Astrocyte of the spinal cord (primary cell): ENCODE measurements at regions not wholly inside any gene's neighbourhood (a gene's known extent, or its start where the extent isn't known, plus 50 kb on each side); places are given as distances from the start of the nearest gene placed in this dataset.
A peak's percentile ranks its signal among the peaks of the same experiment; 100 is the strongest.

ENCODE experiments used
- DNase-seq: peaks from one replicate; pipeline ENCODE4 v3.0.0; 2011; ENCODE audit warnings: low read depth, low spot score
- H3K4me3 ChIP-seq: 2 replicates; pipeline ENCODE4 v1.5.1; 2011; ENCODE audit warnings: low read depth, mild to moderate bottlenecking, low read length, moderate library complexity
- in situ Hi-C: cut with HindIII; loops from 2 replicates; pipeline ENCODE4 v1.10.0; 2017; ENCODE audit warnings: low sequenced_read_pairs
- TF ChIP-seq, protein P1 (sequence below): IDR thresholded peaks from 2 replicates; pipeline ENCODE4 v1.5.1; 2012; ENCODE audit warnings: low read depth, mild to moderate bottlenecking, low read length, inconsistent platforms

GRCh38 chr2:17106418-17106817 is 411.8 kb downstream of the RAD51AP2 start:
- H3K4me3 ChIP-seq = no peak overlapping the region
- DNase-seq = no peak
- in situ Hi-C loops = no loop called here
- TF ChIP-seq, protein P1, sequence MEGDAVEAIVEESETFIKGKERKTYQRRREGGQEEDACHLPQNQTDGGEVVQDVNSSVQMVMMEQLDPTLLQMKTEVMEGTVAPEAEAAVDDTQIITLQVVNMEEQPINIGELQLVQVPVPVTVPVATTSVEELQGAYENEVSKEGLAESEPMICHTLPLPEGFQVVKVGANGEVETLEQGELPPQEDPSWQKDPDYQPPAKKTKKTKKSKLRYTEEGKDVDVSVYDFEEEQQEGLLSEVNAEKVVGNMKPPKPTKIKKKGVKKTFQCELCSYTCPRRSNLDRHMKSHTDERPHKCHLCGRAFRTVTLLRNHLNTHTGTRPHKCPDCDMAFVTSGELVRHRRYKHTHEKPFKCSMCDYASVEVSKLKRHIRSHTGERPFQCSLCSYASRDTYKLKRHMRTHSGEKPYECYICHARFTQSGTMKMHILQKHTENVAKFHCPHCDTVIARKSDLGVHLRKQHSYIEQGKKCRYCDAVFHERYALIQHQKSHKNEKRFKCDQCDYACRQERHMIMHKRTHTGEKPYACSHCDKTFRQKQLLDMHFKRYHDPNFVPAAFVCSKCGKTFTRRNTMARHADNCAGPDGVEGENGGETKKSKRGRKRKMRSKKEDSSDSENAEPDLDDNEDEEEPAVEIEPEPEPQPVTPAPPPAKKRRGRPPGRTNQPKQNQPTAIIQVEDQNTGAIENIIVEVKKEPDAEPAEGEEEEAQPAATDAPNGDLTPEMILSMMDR = no peak

DNA sequence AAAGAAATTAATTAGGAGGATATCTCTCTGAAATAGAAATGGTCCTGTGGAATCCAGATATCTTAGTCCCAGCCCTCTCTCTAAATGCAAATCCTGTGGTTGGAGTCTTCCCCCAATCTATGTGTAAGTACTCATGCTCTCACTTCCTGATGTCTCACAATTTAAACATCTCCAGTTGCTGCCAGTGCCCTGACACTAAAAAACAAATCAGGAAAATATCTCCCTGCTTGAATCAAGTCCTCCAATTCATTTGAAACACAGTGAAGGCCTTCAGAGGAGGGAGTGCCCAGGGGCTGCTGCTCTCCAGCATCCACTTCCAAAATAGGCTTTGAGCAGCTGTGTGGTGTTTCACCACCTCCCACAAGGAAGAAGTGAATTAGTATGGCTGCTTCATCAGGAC is 413.8 kb downstream of the RAD51AP2 start:
- DNase-seq = peak; percentile 70
- no peak overlapping the region for H3K4me3 ChIP-seq
- TF ChIP-seq, protein P1 = no peak
- in situ Hi-C loops = no loop called here

DNA sequence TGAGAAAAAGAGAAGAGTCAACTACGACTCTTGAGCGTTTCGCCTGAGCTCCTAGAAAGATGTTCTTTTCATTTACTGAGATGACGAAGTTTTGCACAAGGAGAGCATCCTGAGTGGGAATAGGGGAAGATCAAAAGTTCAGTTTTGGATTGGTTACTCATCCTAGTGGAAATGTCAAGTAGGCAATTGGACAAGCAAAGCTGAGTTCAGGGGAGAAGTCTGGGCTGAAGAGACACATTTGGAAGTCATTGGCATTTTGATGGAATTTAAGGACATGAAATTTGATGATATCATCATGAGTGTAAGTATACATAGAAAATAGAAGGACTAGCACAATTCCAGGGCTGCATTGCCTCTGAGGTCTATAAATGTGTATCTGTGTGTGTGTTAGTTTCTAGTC is 416.6 kb downstream of the RAD51AP2 start:
- in situ Hi-C loops = no loop called here
- no peak for DNase-seq
- TF ChIP-seq, protein P1 = no peak
- H3K4me3 ChIP-seq = no peak overlapping the region

DNA sequence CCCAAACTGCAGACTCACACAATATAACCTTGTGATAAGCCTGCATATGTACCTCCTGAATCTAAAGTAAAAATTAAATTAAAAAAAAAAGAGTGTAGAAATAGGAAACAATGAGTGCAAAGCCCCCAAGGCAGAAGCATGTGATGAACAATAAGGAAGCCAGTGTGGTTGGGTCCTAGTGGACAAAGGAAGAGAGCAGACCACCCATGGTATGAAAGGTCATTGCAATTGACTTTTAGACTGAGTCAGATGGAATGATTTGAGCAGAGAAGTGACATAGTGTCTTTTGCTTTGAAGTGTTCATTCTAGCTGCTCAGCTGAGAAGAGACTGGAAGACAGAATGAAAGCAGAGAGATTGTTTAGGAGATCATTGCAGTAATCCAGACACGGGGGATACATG is 417.1 kb downstream of the RAD51AP2 start:
- peak; percentile 12 for DNase-seq
- TF ChIP-seq, protein P1 = no peak
- in situ Hi-C loops = no loop called here
- H3K4me3 ChIP-seq = no peak overlapping the region

DNA sequence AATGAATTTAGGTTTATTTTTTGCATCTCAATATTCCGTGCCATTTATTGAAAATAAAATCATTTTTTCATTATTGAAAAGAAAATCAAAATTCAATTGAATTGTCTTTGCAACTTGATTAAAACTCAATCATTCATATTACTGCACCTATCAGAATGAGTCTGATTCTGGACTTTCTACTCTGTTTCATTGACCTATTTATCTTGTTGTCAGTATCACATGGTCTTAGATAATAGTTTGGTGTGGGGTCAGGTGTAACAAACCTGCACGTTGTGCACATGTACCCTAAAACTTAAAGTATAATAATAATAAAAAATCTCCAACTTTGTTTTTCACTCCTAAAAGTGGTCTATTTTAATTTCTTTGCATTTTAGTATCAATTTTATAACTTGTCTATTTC is 422.9 kb downstream of the RAD51AP2 start:
- H3K4me3 ChIP-seq = no peak overlapping the region
- in situ Hi-C loops = no loop called here
- DNase-seq = no peak
- TF ChIP-seq, protein P1 = no peak

DNA sequence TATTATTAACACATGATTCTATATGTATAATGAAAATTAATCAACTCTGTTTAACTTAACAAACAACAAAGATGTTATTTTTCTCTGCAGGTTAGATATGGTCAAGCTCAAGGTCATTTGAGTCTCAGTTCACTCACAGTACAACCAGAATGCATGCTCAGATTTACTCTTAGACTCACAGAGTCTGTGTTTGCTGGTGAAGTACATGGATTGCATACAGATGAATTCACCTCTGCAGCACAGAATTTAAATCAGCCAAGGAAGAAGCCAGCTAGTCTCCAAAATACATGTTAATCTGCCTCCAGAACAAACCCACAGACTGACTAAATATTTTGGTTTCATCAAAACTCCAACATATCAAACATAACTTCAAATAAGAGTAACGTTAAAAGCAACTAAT is 424.5 kb downstream of the RAD51AP2 start:
- no peak for DNase-seq
- in situ Hi-C loops = no loop called here
- TF ChIP-seq, protein P1 = no peak
- no peak overlapping the region for H3K4me3 ChIP-seq

DNA sequence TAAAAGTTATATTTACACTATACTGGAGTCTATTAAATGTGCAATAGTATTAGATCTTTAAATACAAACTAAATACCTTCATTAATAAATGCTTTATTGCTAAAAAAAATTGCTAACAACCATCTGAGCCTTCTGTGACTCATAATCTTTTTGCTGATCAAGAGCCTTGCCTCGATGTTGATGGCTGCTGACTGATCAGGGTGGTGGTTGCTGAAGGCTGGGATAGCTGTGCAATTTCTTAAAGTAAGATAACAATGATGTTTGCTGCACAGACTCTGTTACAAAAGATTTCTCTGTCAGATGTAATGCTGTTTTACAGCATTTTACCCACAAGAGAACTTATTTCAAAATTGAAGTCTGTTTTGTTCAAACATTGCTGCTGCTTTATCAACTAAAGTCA is 421.4 kb upstream of the CYRIA start:
- no peak overlapping the region for H3K4me3 ChIP-seq
- TF ChIP-seq, protein P1 = no peak
- in situ Hi-C loops = no loop called here
- no peak for DNase-seq
